SU-DHL-6 (cell line): ENCODE measurements at regions not wholly inside any gene's neighbourhood (a gene's known extent, or its start where the extent isn't known, plus 50 kb on each side); places are given as distances from the start of the nearest gene placed in this dataset.

ENCODE experiments used
- H2AFZ ChIP-seq: fragments of 200-600 bp; sonication (generic); 2 replicates; pipeline ENCODE4 v1.6.1; 2014; ENCODE audit warnings: low read depth, mild to moderate bottlenecking, moderate library complexity, mixed read lengths, antibody characterized with exemption, low read length; ENCODE audit not compliant: severe bottlenecking
- H3F3A ChIP-seq: fragments of 200-600 bp; shearing (Covaris generic); 2 replicates; pipeline ENCODE4 v1.6.0; 2016; ENCODE audit warnings: antibody characterized with exemption, mild to moderate bottlenecking; ENCODE audit not compliant: insufficient read depth
- H3K27ac ChIP-seq: fragments of 200-600 bp; sonication (generic); 2 replicates; pipeline ENCODE4 v1.5.1; 2016; ENCODE audit warnings: low read depth, mild to moderate bottlenecking, low read length, moderate library complexity, mixed read lengths
- H3K27me3 ChIP-seq: fragments of 200-600 bp; sonication (generic), shearing (Covaris generic); 2 replicates; pipeline ENCODE4 v1.6.0; 2014; ENCODE audit warnings: mild to moderate bottlenecking, low read length
- H3K36me3 ChIP-seq: fragments of 200-600 bp; sonication (generic); 2 replicates; pipeline ENCODE4 v1.6.1; 2014; ENCODE audit warnings: mild to moderate bottlenecking, low read length, mixed read lengths
- H3K4me2 ChIP-seq: fragments of 300-600, 200-600 bp; shearing (Covaris generic), sonication (generic); 2 replicates; pipeline ENCODE4 v1.6.0; 2014; ENCODE audit warnings: low read length, low read depth, mild to moderate bottlenecking; ENCODE audit not compliant: poor library complexity, severe bottlenecking
- H3K4me3 ChIP-seq: fragments of 200-600 bp; sonication (generic); 2 replicates; pipeline ENCODE4 v1.5.1; 2014; ENCODE audit warnings: antibody characterized with exemption, low read length, mild to moderate bottlenecking, mixed read lengths; ENCODE audit not compliant: insufficient read depth, poor library complexity, severe bottlenecking
- H3K79me2 ChIP-seq: fragments of 200-600 bp; sonication (generic); 2 replicates; pipeline ENCODE4 v1.6.1; 2014; ENCODE audit warnings: mild to moderate bottlenecking, low read length, moderate library complexity; ENCODE audit not compliant: insufficient read depth
- H3K9ac ChIP-seq: fragments of 200-600 bp; sonication (generic); 2 replicates; pipeline ENCODE4 v1.7.0; 2014; ENCODE audit warnings: mild to moderate bottlenecking, low read length
- H3K9me2 ChIP-seq: fragments of 200-600 bp; sonication (generic); replicated peaks from 2 replicates; pipeline ENCODE4 v1.6.1; 2014; ENCODE audit warnings: low read length; ENCODE audit not compliant: insufficient read depth
- H3K9me3 ChIP-seq: fragments of 200-600 bp; sonication (generic); 2 replicates; pipeline ENCODE4 v1.6.1; 2014; ENCODE audit warnings: low read length, mixed read lengths; ENCODE audit not compliant: insufficient read depth
- H4K20me1 ChIP-seq: fragments of 200-600 bp; sonication (generic); 2 replicates; pipeline ENCODE4 v1.6.1; 2014; ENCODE audit warnings: low read depth, mild to moderate bottlenecking, antibody characterized with exemption, low read length, moderate library complexity, mixed read lengths
- CTCF ChIP-seq: fragments of 200-600 bp; sonication (generic); IDR thresholded peaks from one replicate; pipeline ENCODE4 v1.5.1; 2017; ENCODE audit warnings: antibody characterized with exemption, mild to moderate bottlenecking, low read length, moderate library complexity; ENCODE audit not compliant: insufficient read depth, poor library complexity, severe bottlenecking
- EZH2phosphoT487 ChIP-seq: fragments of 200-600 bp; sonication (generic), shearing (Covaris generic); conservative IDR thresholded peaks from 2 replicates; pipeline ENCODE4 v1.6.1; 2018; ENCODE audit warnings: mild to moderate bottlenecking, antibody characterized with exemption, low read length, moderate library complexity, mixed read lengths

- Histone ChIP-seq H3K9me3 (no peaks in the 10 kb centered on the region), H3K9me2 (no peaks in the 10 kb centered on the region), H3K4me3 (no peak overlapping the region), H3K27ac (no peak overlapping the region), H3K9ac (no peak overlapping the region), H4K20me1 (no peaks in the 10 kb centered on the region), H3K79me2 (no peaks in the 10 kb centered on the region), H3K27me3 (no peaks in the 10 kb centered on the region), H3K36me3 (no peaks in the 10 kb centered on the region), H2AFZ (no peak overlapping the region), H3F3A (no peaks in the 10 kb centered on the region), H3K4me2 (no peak overlapping the region)
- TF ChIP-seq EZH2phosphoT487: no peak
- no peak for TF ChIP-seq CTCF
Measured at GRCh38 chrX:2550328-2551020, 49.7 kb upstream of the DHRSX start.
